DND-41 (cell line): ENCODE measurements at regions not wholly inside any gene's neighbourhood (a gene's known extent, or its start where the extent isn't known, plus 50 kb on each side); places are given as distances from the start of the nearest gene placed in this dataset.

Experiments used
- ATAC-seq: fragments of 200-7000 bp; cut with Tn5 transposase; 3 replicates; pipeline ENCODE4 v1.9.1; 2021; ENCODE audit warnings: low read depth; ENCODE audit not compliant: insufficient read depth
- DNase-seq: peaks from one replicate; pipeline ENCODE4 v3.0.0-alpha.2; 2020
- H2AFZ ChIP-seq: 2 replicates; pipeline ENCODE4 v1.6.0; 2012; ENCODE audit warnings: low read depth, low read length
- H3K27ac ChIP-seq: 2 replicates; pipeline ENCODE4 v1.5.1; 2012; ENCODE audit warnings: low read length, inconsistent platforms
- H3K27me3 ChIP-seq: fragments of 200-600 bp; sonication (generic); 2 replicates; pipeline ENCODE4 v1.6.0; 2012; ENCODE audit warnings: low read length, mild to moderate bottlenecking, inconsistent platforms; ENCODE audit not compliant: insufficient read depth, poor library complexity
- H3K36me3 ChIP-seq: 2 replicates; pipeline ENCODE4 v1.5.1; 2012; ENCODE audit warnings: low read length, inconsistent platforms; ENCODE audit not compliant: insufficient read depth
- H3K4me1 ChIP-seq: 2 replicates; pipeline ENCODE4 v1.5.1; 2012; ENCODE audit warnings: mild to moderate bottlenecking, low read length; ENCODE audit not compliant: insufficient read depth
- H3K4me2 ChIP-seq: 2 replicates; pipeline ENCODE4 v1.6.0; 2012; ENCODE audit warnings: mild to moderate bottlenecking, moderate library complexity, low read length, inconsistent platforms; ENCODE audit not compliant: insufficient read depth
- H3K4me3 ChIP-seq, 2 experiments: fragments of 200-600 bp in 1 of 2; shearing (Covaris generic) in 1 of 2; 2 replicates each; pipeline ENCODE4 v1.5.1; 2012 to 2016; ENCODE audit warnings: inconsistent platforms in 2 of 2, low read length in 2 of 2, mild to moderate bottlenecking in 2 of 2, low read depth in 1 of 2, moderate library complexity in 1 of 2
- H3K79me2 ChIP-seq: 2 replicates; pipeline ENCODE4 v1.6.0; 2012; ENCODE audit warnings: low read length, inconsistent platforms; ENCODE audit not compliant: insufficient read depth
- H3K9ac ChIP-seq: 2 replicates; pipeline ENCODE4 v1.6.0; 2012; ENCODE audit warnings: low read depth, mild to moderate bottlenecking, inconsistent platforms, low read length, moderate library complexity
- H3K9me3 ChIP-seq: 2 replicates; pipeline ENCODE4 v1.5.1; 2012; ENCODE audit warnings: low read length, moderate library complexity, mild to moderate bottlenecking, inconsistent platforms; ENCODE audit not compliant: insufficient read depth, severe bottlenecking
- H4K20me1 ChIP-seq: 2 replicates; pipeline ENCODE4 v1.6.0; 2012; ENCODE audit warnings: low read length; ENCODE audit not compliant: insufficient read depth
- EZH2 ChIP-seq: IDR thresholded peaks from 3 replicates; pipeline ENCODE4 v1.6.1; 2012; ENCODE audit warnings: borderline replicate concordance, low read depth, mild to moderate bottlenecking, moderate library complexity, low read length, inconsistent platforms; ENCODE audit not compliant: severe bottlenecking
- TF ChIP-seq, protein P1 (sequence below): IDR thresholded peaks from 2 replicates; pipeline ENCODE4 v1.5.1; 2012; ENCODE audit warnings: borderline replicate concordance, low read length, moderate library complexity, mild to moderate bottlenecking; ENCODE audit not compliant: poor library complexity, severe bottlenecking; ENCODE audit errors: extremely low read depth

DNA sequence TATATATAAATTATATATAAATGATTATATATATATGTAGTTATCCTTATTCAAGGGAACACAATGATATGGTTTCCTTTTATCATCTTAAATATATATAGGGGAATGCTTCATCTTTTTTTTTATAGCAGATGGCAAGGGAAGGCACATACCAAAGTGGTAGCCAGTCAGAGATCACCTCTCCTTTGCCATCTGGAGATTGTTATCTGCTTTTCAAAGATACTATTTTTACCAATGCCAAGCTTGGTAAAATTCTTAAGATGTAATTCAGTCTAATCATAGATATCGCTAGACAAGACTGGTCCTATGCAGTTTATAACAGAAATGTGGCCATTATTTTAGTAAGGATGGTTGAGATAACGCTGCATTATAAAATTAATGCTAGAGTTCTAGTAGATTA lies 64.7 kb upstream of the DSEL start:
- no peak for ATAC-seq
- Histone ChIP-seq H3K27ac (no peak overlapping the region), H3K27me3 (no peaks in the 10 kb centered on the region), H4K20me1 (no peaks in the 10 kb centered on the region), H3K36me3 (no peaks in the 10 kb centered on the region), H3K79me2 (no peaks in the 10 kb centered on the region), H3K4me3 (no peak overlapping the region), H2AFZ (no peak overlapping the region), H3K4me2 (no peak overlapping the region), H3K9me3 (no peaks in the 10 kb centered on the region), H3K4me1 (no peaks in the 10 kb centered on the region), H3K9ac (no peak overlapping the region)
- TF ChIP-seq EZH2: no peak
- TF ChIP-seq, protein P1, sequence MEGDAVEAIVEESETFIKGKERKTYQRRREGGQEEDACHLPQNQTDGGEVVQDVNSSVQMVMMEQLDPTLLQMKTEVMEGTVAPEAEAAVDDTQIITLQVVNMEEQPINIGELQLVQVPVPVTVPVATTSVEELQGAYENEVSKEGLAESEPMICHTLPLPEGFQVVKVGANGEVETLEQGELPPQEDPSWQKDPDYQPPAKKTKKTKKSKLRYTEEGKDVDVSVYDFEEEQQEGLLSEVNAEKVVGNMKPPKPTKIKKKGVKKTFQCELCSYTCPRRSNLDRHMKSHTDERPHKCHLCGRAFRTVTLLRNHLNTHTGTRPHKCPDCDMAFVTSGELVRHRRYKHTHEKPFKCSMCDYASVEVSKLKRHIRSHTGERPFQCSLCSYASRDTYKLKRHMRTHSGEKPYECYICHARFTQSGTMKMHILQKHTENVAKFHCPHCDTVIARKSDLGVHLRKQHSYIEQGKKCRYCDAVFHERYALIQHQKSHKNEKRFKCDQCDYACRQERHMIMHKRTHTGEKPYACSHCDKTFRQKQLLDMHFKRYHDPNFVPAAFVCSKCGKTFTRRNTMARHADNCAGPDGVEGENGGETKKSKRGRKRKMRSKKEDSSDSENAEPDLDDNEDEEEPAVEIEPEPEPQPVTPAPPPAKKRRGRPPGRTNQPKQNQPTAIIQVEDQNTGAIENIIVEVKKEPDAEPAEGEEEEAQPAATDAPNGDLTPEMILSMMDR: no peak
- no peak for DNase-seq

DNA sequence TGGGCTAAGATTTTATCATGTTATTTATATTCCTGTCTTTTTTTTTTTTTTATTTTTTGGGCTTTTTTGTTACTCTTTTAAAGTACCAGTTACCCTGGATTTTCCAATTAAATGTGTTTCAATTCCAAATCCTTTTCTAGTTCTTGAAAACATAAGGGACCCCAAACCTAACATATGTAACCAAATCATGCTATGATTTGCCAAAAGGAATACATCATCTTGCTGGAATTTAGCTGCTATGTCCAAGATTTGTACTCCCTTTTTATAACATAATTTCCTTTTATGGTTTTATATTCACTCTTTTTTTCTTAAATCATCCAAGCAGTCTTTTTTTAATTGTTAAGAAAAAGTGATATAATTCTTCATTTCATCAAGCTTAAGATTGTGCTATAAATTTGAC lies 60.9 kb upstream of the DSEL start:
- no peak overlapping the region for H3K9ac ChIP-seq
- no peaks in the 10 kb centered on the region for H3K27me3 ChIP-seq
- no peaks in the 10 kb centered on the region for H3K79me2 ChIP-seq
- H3K27ac ChIP-seq: no peak overlapping the region
- no peak overlapping the region for H3K4me2 ChIP-seq
- no peak for DNase-seq
- ATAC-seq: no peak
- no peaks in the 10 kb centered on the region for H4K20me1 ChIP-seq
- no peaks in the 10 kb centered on the region for H3K4me1 ChIP-seq
- H3K36me3 ChIP-seq: no peaks in the 10 kb centered on the region
- H3K9me3 ChIP-seq: no peaks in the 10 kb centered on the region
- TF ChIP-seq, protein P1: no peak
- H3K4me3 ChIP-seq: no peak overlapping the region
- H2AFZ ChIP-seq: no peak overlapping the region

DNA sequence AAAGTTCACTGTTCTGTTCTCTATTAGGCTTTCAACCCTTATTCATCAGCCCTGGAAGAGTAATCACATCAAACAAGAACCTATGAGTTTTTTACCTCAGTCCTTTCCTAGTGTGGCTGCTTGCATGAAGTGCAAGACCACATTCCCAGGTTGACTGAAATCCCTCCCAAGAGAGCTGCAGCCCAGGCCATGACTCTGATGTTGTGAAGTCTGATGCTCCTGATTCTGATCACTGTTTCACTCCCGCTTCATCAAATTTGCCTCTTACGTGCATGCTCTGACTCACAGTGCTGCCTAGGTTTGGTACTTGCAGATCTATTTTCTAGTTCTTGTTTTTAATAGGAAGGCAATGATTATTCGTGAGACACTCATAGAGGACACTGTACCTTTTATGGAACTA lies 58.2 kb upstream of the DSEL start:
- Histone ChIP-seq H3K4me1 (no peaks in the 10 kb centered on the region), H4K20me1 (no peaks in the 10 kb centered on the region), H3K4me2 (no peak overlapping the region), H3K36me3 (no peaks in the 10 kb centered on the region), H3K4me3 (no peak overlapping the region), H3K9ac (no peak overlapping the region), H3K27ac (no peak overlapping the region), H3K27me3 (no peaks in the 10 kb centered on the region), H3K9me3 (no peaks in the 10 kb centered on the region), H3K79me2 (no peaks in the 10 kb centered on the region), H2AFZ (no peak overlapping the region)
- ATAC-seq: no peak
- TF ChIP-seq EZH2: no peak
- TF ChIP-seq, protein P1: no peak
- no peak for DNase-seq

DNA sequence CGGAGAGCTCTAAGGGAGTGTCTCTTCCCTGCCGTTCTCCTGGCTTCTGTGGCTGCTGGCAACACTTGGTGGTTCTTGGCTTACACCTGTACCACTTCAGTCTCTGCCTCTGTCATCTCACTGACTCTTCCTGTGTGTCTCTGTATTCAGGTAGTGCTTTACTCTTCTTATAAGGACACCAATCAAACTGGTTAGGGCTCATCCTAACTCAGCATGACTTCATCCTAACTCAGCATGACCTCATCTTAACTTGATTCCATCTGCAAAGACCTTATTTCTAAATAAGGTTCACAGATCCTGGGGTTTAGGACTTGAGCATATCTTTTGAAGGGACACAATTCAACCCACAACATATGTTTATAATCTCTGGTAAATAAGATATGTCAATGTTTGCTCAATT lies 51.6 kb upstream of the DSEL start:
- Histone ChIP-seq H3K9ac (no peak overlapping the region), H3K4me1 (no peaks in the 10 kb centered on the region), H3K27ac (no peak overlapping the region), H3K4me2 (no peak overlapping the region), H4K20me1 (no peaks in the 10 kb centered on the region), H2AFZ (no peak overlapping the region), H3K4me3 (no peak overlapping the region), H3K36me3 (no peaks in the 10 kb centered on the region), H3K9me3 (no peaks in the 10 kb centered on the region), H3K27me3 (no peaks in the 10 kb centered on the region), H3K79me2 (no peaks in the 10 kb centered on the region)
- ATAC-seq (no peak), DNase-seq (no peak)
- TF ChIP-seq, protein P1: no peak
- TF ChIP-seq EZH2: no peak
